22Rv1 (cell line): ENCODE measurements at regions not wholly inside any gene's neighbourhood (a gene's known extent, or its start where the extent isn't known, plus 50 kb on each side); places are given as distances from the start of the nearest gene placed in this dataset.

Experiments
- CTCF ChIP-seq: fragments of 450-650 bp; IDR thresholded peaks from 2 replicates; pipeline ENCODE4 v1.5.1; 2017; ENCODE audit warnings: mild to moderate bottlenecking
- ZFX ChIP-seq: fragments of 450-650 bp; IDR thresholded peaks from 2 replicates; pipeline ENCODE4 v1.6.1; 2017; ENCODE audit warnings: antibody characterized with exemption, borderline replicate concordance

GRCh38 chr6:85107701-85108100 lies 342.2 kb upstream of the NT5E start:
- TF ChIP-seq CTCF (no peak), ZFX (no peak)
